Progenitor cell of endocrine pancreas (in vitro differentiated cells): ENCODE measurements at regions not wholly inside any gene's neighbourhood (a gene's known extent, or its start where the extent isn't known, plus 50 kb on each side); places are given as distances from the start of the nearest gene placed in this dataset.

Experiments
- DNase-seq: peaks from one replicate; pipeline ENCODE4 v3.0.0; 2021; ENCODE audit warnings: low spot score; ENCODE audit not compliant: unreplicated experiment
- H3K27ac Mint-ChIP-seq: 2 replicates; pipeline ENCODE4 v1.8.0; 2021; ENCODE audit warnings: mild to moderate bottlenecking, moderate library complexity, mixed read lengths
- H3K27me3 Mint-ChIP-seq: 2 replicates; pipeline ENCODE4 v1.8.0; 2021; ENCODE audit warnings: mixed read lengths
- H3K36me3 Mint-ChIP-seq: 2 replicates; pipeline ENCODE4 v1.8.0; 2022; ENCODE audit warnings: mixed read lengths; ENCODE audit not compliant: insufficient read depth
- H3K4me1 Mint-ChIP-seq: 2 replicates; pipeline ENCODE4 v1.8.0; 2021; ENCODE audit warnings: low read depth, mixed read lengths
- H3K4me3 Mint-ChIP-seq: 2 replicates; pipeline ENCODE4 v1.8.0; 2021; ENCODE audit warnings: low read depth, mild to moderate bottlenecking, moderate library complexity, mixed read lengths
- H3K9me3 Mint-ChIP-seq: 2 replicates; pipeline ENCODE4 v1.8.0; 2021; ENCODE audit warnings: low read depth, mixed read lengths
- CTCF ChIP-seq: fragments of 200-600 bp; sonication (generic); IDR thresholded peaks from one replicate; pipeline ENCODE4 v1.5.0; 2021; ENCODE audit warnings: antibody characterized with exemption, mild to moderate bottlenecking; ENCODE audit not compliant: unreplicated experiment

GRCh38 chr15:93779341-93779740 is 452.0 kb upstream of the MCTP2 start:
- DNase-seq: no peak
- H3K27ac Mint-ChIP-seq: no peak overlapping the region
- no peak for TF ChIP-seq CTCF
- peaks cover 4% of the 10 kb centered on the region for H3K27me3 Mint-ChIP-seq
- no peak overlapping the region for H3K4me3 Mint-ChIP-seq
- peaks cover 3% of the 10 kb centered on the region for H3K4me1 Mint-ChIP-seq
- H3K36me3 Mint-ChIP-seq: no peaks in the 10 kb centered on the region
- no peaks in the 10 kb centered on the region for H3K9me3 Mint-ChIP-seq

- peaks cover 6% of the 10 kb centered on the region for H3K9me3 Mint-ChIP-seq
- H3K27ac Mint-ChIP-seq: no peak overlapping the region
- H3K36me3 Mint-ChIP-seq: no peaks in the 10 kb centered on the region
- peaks cover 19% of the 10 kb centered on the region for H3K27me3 Mint-ChIP-seq
- DNase-seq: no peak
- no peak for TF ChIP-seq CTCF
- peaks cover 5% of the 10 kb centered on the region for H3K4me1 Mint-ChIP-seq
- no peak overlapping the region for H3K4me3 Mint-ChIP-seq
Observed at GRCh38 chr15:93771196-93772030, 459.9 kb upstream of the MCTP2 start.

GRCh38 chr15:93770788-93771187 is 460.6 kb upstream of the MCTP2 start:
- no peak for TF ChIP-seq CTCF
- H3K27me3 Mint-ChIP-seq: peaks cover 19% of the 10 kb centered on the region
- H3K27ac Mint-ChIP-seq: no peak overlapping the region
- peaks cover 6% of the 10 kb centered on the region for H3K9me3 Mint-ChIP-seq
- no peaks in the 10 kb centered on the region for H3K36me3 Mint-ChIP-seq
- peaks cover 5% of the 10 kb centered on the region for H3K4me1 Mint-ChIP-seq
- DNase-seq: no peak
- H3K4me3 Mint-ChIP-seq: no peak overlapping the region

GRCh38 chr15:93762036-93762435 is 469.3 kb upstream of the MCTP2 start:
- Mint-ChIP-seq H3K4me1 (peaks cover 7% of the 10 kb centered on the region), H3K4me3 (no peak overlapping the region), H3K9me3 (no peaks in the 10 kb centered on the region), H3K27me3 (peaks cover 18% of the 10 kb centered on the region), H3K36me3 (no peaks in the 10 kb centered on the region), H3K27ac (no peak overlapping the region)
- no peak for TF ChIP-seq CTCF
- no peak for DNase-seq

- Mint-ChIP-seq H3K36me3 (no peaks in the 10 kb centered on the region), H3K27me3 (peaks cover 18% of the 10 kb centered on the region)
Observed at GRCh38 chr15:93759629-93760028, 471.7 kb upstream of the MCTP2 start.

More at GRCh38 chr15:93759629-93760028, 471.7 kb upstream of the MCTP2 start:
- Mint-ChIP-seq H3K9me3 (peaks cover 3% of the 10 kb centered on the region), H3K4me3 (no peak overlapping the region), H3K4me1 (peaks cover 7% of the 10 kb centered on the region), H3K27ac (no peak overlapping the region)
- DNase-seq: no peak
- no peak for TF ChIP-seq CTCF
